GM12878 (cell line): ENCODE measurements at regions not wholly inside any gene's neighbourhood (a gene's known extent, or its start where the extent isn't known, plus 50 kb on each side); places are given as distances from the start of the nearest gene placed in this dataset.
"Not testable (repeated sequence)": the region's sequence is repeated elsewhere in the genome, so short reads cannot be mapped to it uniquely, and the experiment has no call there.

Experiments
- ATAC-seq: fragments of 200-7000 bp; cut with Tn5 transposase; 3 replicates; pipeline ENCODE4 v1.9.1; 2020; ENCODE audit warnings: mild to moderate bottlenecking, moderate library complexity
- BruUV-seq: library from RNA; stranded (reverse); fragments of 400-500 nt; replicated peaks from 2 replicates; lab custom pipeline; 2021; lab: Mats Ljungman, UMichigan
- CTCF ChIA-PET: fragments of 300-600 bp; sonication (Branson Sonifier 250); formaldehyde crosslinking; extraction: SDS; loops from one replicate; lab custom pipeline; 2021; ENCODE audit warnings: inconsistent platforms; lab: Yijun Ruan, JAX
- POLR2A ChIA-PET: fragments of 350-600 bp; formaldehyde crosslinking; extraction: SDS; loops from one replicate; lab custom pipeline; 2021; ENCODE audit warnings: inconsistent platforms; lab: Charles Lee
- RAD21 ChIA-PET: fragments of 300-600 bp; sonication (Branson Sonifier 250); formaldehyde crosslinking; loops from one replicate; lab custom pipeline; 2023; ENCODE audit warnings: antibody characterized with exemption; ENCODE audit not compliant: unreplicated experiment; lab: Charles Lee
- SMC1A ChIA-PET: fragments of 300-600 bp; sonication (Branson Sonifier 250); formaldehyde crosslinking; loops from one replicate; lab custom pipeline; 2023; ENCODE audit not compliant: unreplicated experiment, uncharacterized antibody; lab: Charles Lee
- DNase-seq: peaks from one replicate; pipeline ENCODE4 v3.0.0-alpha.2; 2011; ENCODE audit warnings: low read depth, low spot score
- FAIRE-seq: peaks from 3 replicates; lab custom pipeline; 2011; peaks lifted over from hg19 to GRCh38; lab: Jason Lieb, UNC
- H2AFZ ChIP-seq: 2 replicates; pipeline ENCODE4 v1.6.0; 2011; ENCODE audit warnings: low read depth, low read length, control low read depth; ENCODE audit not compliant: control insufficient read depth
- H3K27ac ChIP-seq: 2 replicates; pipeline ENCODE4 v1.5.1; 2011; ENCODE audit warnings: control low read depth; ENCODE audit not compliant: control insufficient read depth, insufficient read depth
- H3K27me3 ChIP-seq, 2 experiments: replicated peaks in 1 of 2; 2 replicates each; pipeline versions ENCODE4 v1.6.0 to v1.6.1; 2011; ENCODE audit warnings: low read length in 1 of 2; ENCODE audit not compliant: control insufficient read depth in 2 of 2, insufficient read depth in 2 of 2
- H3K36me3 ChIP-seq, 2 experiments: 2 replicates each; pipeline ENCODE4 v1.5.1; 2011; ENCODE audit warnings: low read length in 1 of 2; ENCODE audit not compliant: control insufficient read depth in 2 of 2, insufficient read depth in 2 of 2
- H3K4me1 ChIP-seq: 2 replicates; pipeline ENCODE4 v1.6.1; 2011; ENCODE audit warnings: mild to moderate bottlenecking, low read length, moderate library complexity, mixed read lengths; ENCODE audit not compliant: control insufficient read depth, insufficient read depth
- H3K4me2 ChIP-seq: 2 replicates; pipeline ENCODE4 v1.6.0; 2011; ENCODE audit warnings: control low read depth; ENCODE audit not compliant: control insufficient read depth, insufficient read depth
- H3K4me3 ChIP-seq: fragments of 200-600 bp; sonication (generic); 2 replicates; pipeline ENCODE4 v1.5.1; 2016
- H3K79me2 ChIP-seq: 2 replicates; pipeline ENCODE4 v1.6.0; 2011; ENCODE audit warnings: low read length; ENCODE audit not compliant: control insufficient read depth, insufficient read depth
- H3K9ac ChIP-seq: 2 replicates; pipeline ENCODE4 v1.8.0; 2011; ENCODE audit warnings: low read length, control low read depth, mixed read lengths; ENCODE audit not compliant: control insufficient read depth, insufficient read depth
- H3K9me3 ChIP-seq: replicated peaks from 3 replicates; pipeline ENCODE4 v1.5.1; 2011; ENCODE audit warnings: mild to moderate bottlenecking, low read length; ENCODE audit not compliant: control insufficient read depth, insufficient read depth
- H4K20me1 ChIP-seq: 2 replicates; pipeline ENCODE4 v1.6.0; 2011; ENCODE audit not compliant: control insufficient read depth, insufficient read depth
- BCL11A ChIP-seq: IDR thresholded peaks from 2 replicates; pipeline ENCODE4 v1.6.1; 2011; ENCODE audit warnings: low read depth, low read length
- BCLAF1 ChIP-seq: fragments of 450-650 bp; IDR thresholded peaks from 2 replicates; pipeline ENCODE4 v1.6.1; 2017; ENCODE audit warnings: antibody characterized with exemption, mild to moderate bottlenecking, moderate library complexity
- CBX5 ChIP-seq: sonication (generic); IDR thresholded peaks from 2 replicates; pipeline ENCODE4 v1.6.1; 2016; ENCODE audit warnings: low read depth, moderate library complexity, mild to moderate bottlenecking, inconsistent platforms
- JUNB ChIP-seq: IDR thresholded peaks from 2 replicates; pipeline ENCODE4 v1.6.1; 2016; ENCODE audit warnings: antibody characterized with exemption, mild to moderate bottlenecking
- KLF5 ChIP-seq: fragments of 450-650 bp; IDR thresholded peaks from 2 replicates; pipeline ENCODE4 v1.6.1; 2014; ENCODE audit warnings: mild to moderate bottlenecking; ENCODE audit not compliant: partially characterized antibody
- NBN ChIP-seq: fragments of 450-650 bp; IDR thresholded peaks from 2 replicates; pipeline ENCODE4 v1.6.1; 2016
- NFYA ChIP-seq: IDR thresholded peaks from 2 replicates; pipeline ENCODE4 v1.6.1; 2011; ENCODE audit warnings: low read depth, mild to moderate bottlenecking, low read length, improper control_type of control experiment, borderline replicate concordance
- PKNOX1 ChIP-seq: fragments of 450-650 bp; IDR thresholded peaks from 2 replicates; pipeline ENCODE4 v1.6.1; 2016; ENCODE audit warnings: mild to moderate bottlenecking
- RELA ChIP-seq: fragments of 450-650 bp; IDR thresholded peaks from 2 replicates; pipeline ENCODE4 v1.8.0; 2014; ENCODE audit warnings: borderline replicate concordance; ENCODE audit not compliant: partially characterized antibody
- SRF ChIP-seq, 2 experiments: IDR thresholded peaks; 2 replicates each; pipeline ENCODE4 v1.6.1; 2011; ENCODE audit warnings: low read depth in 2 of 2, low read length in 2 of 2, mild to moderate bottlenecking in 1 of 2, moderate library complexity in 1 of 2
- TARDBP ChIP-seq: IDR thresholded peaks from 2 replicates; pipeline ENCODE4 v1.6.1; 2016; ENCODE audit warnings: borderline replicate concordance
- ZNF274 ChIP-seq: IDR thresholded peaks from one replicate; pipeline ENCODE4 v1.8.0; 2011; ENCODE audit not compliant: insufficient read length, insufficient read depth
- WGBS: methylation state at CpG from one replicate; pipeline ENCODE4 v1.1.6; 2016; ENCODE audit warnings: low lambda C conversion rate; ENCODE audit not compliant: insufficient replicate concordance, insufficient coverage; ENCODE audit errors: missing lambda C conversion rate; 5-methylcytosine and 5-hydroxymethylcytosine counted together
- in situ Hi-C: fragments of 300-500 bp; cut with MboI; formaldehyde crosslinking; loops from 9 replicates; pipeline ENCODE4 v1.14.3; 2018; ENCODE audit warnings: mixed read lengths
- intact Hi-C: fragments of 100-400 bp; cut with micrococcal nuclease; formaldehyde crosslinking; loops from one replicate; pipeline ENCODE4 v1.14.2; 2022; ENCODE audit not compliant: unreplicated experiment

- no peak for TF ChIP-seq SRF (IDR thresholded peaks at IDR 0.05; ENCODE audit: low read depth in 2 of 2, low read length in 2 of 2)
- no peak for TF ChIP-seq CBX5
- TF ChIP-seq KLF5, result no peak
- no peak for TF ChIP-seq NBN
- TF ChIP-seq, all 136 proteins: peak for 0
Observed at GRCh38 chr4:66750273-66750672, 795.0 kb downstream of the CENPC start (continued).

GRCh38 chr4:66746918-66747317 lies 798.4 kb downstream of the CENPC start:
- WGBS, result 32% methylated on average over 4 of the region's 4 CpGs
- H3K36me3 ChIP-seq, in situ Hi-C loops, H2AFZ ChIP-seq, H3K79me2 ChIP-seq, intact Hi-C loops, ATAC-seq, H3K4me3 ChIP-seq, H4K20me1 ChIP-seq, RAD21 ChIA-PET, FAIRE-seq, H3K9ac ChIP-seq, H3K27me3 ChIP-seq, H3K4me1 ChIP-seq, H3K4me2 ChIP-seq, H3K9me3 ChIP-seq, H3K27ac ChIP-seq, DNase-seq, BruUV-seq: not testable (repeated sequence)
- CTCF ChIA-PET, result interaction anchor here (1.9 kb wide), 1 partner anchor 13 kb away, joined by 4 read pairs; no protein-coding TSS in a partner anchor
- POLR2A ChIA-PET, result interaction anchor here (0.7 kb wide), 1 partner anchor 209 kb away, joined by 3 read pairs; no protein-coding TSS in a partner anchor
- SMC1A ChIA-PET, result interaction anchor here (1.3 kb wide), 1 partner anchor 38 kb away, joined by 3 read pairs; no protein-coding TSS in a partner anchor

- Histone ChIP-seq H3K4me2 (no peak overlapping the region), H3K4me1 (no peaks in the 10 kb centered on the region), H3K9me3 (no peaks in the 10 kb centered on the region), H3K4me3 (no peak overlapping the region), H4K20me1 (no peaks in the 10 kb centered on the region), H3K9ac (no peak overlapping the region), H2AFZ (no peak overlapping the region), H3K36me3 (no peaks in the 10 kb centered on the region), H3K27ac (no peak overlapping the region), H3K27me3 (no peaks in the 10 kb centered on the region), H3K79me2 (no peaks in the 10 kb centered on the region)
- CTCF ChIA-PET, result no interaction called here
- ATAC-seq, result no peak
- in situ Hi-C loops, result no loop called here
- FAIRE-seq, result no peak
- SMC1A ChIA-PET, result interaction anchor here (1.0 kb wide), 1 partner anchor 57 kb away, joined by 3 read pairs; no protein-coding TSS in a partner anchor
- no TSS peak for BruUV-seq
- POLR2A ChIA-PET, result no interaction called here
- intact Hi-C loops, result no loop called here
- RAD21 ChIA-PET, result no interaction called here
- DNase-seq, result no peak
- 0% methylated on average over 2 of the region's 2 CpGs for WGBS
- TF ChIP-seq TARDBP (no peak), PKNOX1 (no peak), BCL11A (no peak), NFYA (no peak), BCLAF1 (no peak), ZNF274 (no peak), RELA (no peak), JUNB (no peak)
Observed at GRCh38 chr4:66741081-66741480, 804.2 kb downstream of the CENPC start.
